Neuronal stem cell (in vitro differentiated cells): ENCODE measurements at regions not wholly inside any gene's neighbourhood (a gene's known extent, or its start where the extent isn't known, plus 50 kb on each side); places are given as distances from the start of the nearest gene placed in this dataset.

ENCODE experiments used
- DNase-seq: peaks from one replicate; pipeline ENCODE4 v3.0.0-alpha.2; 2013; ENCODE audit warnings: low spot score
- H2AFZ ChIP-seq: one replicate; pipeline ENCODE4 v1.6.1; 2013; ENCODE audit warnings: mild to moderate bottlenecking, low read length, inconsistent platforms
- H2AK5ac ChIP-seq: 2 replicates; pipeline ENCODE4 v1.6.1; 2013; ENCODE audit warnings: low read depth, mild to moderate bottlenecking, inconsistent platforms, low read length, moderate library complexity, mixed read lengths
- H2BK120ac ChIP-seq: 2 replicates; pipeline ENCODE4 v1.6.1; 2013; ENCODE audit warnings: low read depth, mild to moderate bottlenecking, inconsistent platforms, low read length, moderate library complexity, mixed read lengths
- H2BK12ac ChIP-seq: one replicate; pipeline ENCODE4 v1.6.1; 2013; ENCODE audit warnings: low read length, inconsistent platforms
- H2BK15ac ChIP-seq: 2 replicates; pipeline ENCODE4 v1.6.1; 2013; ENCODE audit warnings: mild to moderate bottlenecking, low read length, inconsistent platforms, mixed read lengths
- H2BK5ac ChIP-seq: one replicate; pipeline ENCODE4 v1.6.1; 2013; ENCODE audit warnings: inconsistent platforms, mild to moderate bottlenecking, low read length, moderate library complexity
- H3K14ac ChIP-seq: one replicate; pipeline ENCODE4 v1.6.1; 2013; ENCODE audit warnings: low read length, inconsistent platforms
- H3K18ac ChIP-seq: 2 replicates; pipeline ENCODE4 v1.6.1; 2013; ENCODE audit warnings: low read length, inconsistent platforms
- H3K23ac ChIP-seq: 2 replicates; pipeline ENCODE4 v1.6.1; 2013; ENCODE audit warnings: low read depth, mild to moderate bottlenecking, mixed read lengths, low read length, inconsistent platforms; ENCODE audit not compliant: poor library complexity
- H3K27ac ChIP-seq: replicated peaks from 3 replicates; pipeline ENCODE4 v1.5.1; 2013; ENCODE audit warnings: low read length, inconsistent platforms
- H3K27me3 ChIP-seq, 3 experiments: 2 replicates each; pipeline ENCODE4 v1.6.1; 2013; ENCODE audit warnings: low read length in 3 of 3, mild to moderate bottlenecking in 2 of 3, inconsistent platforms in 1 of 3, low read depth in 1 of 3, mixed read lengths in 1 of 3, moderate library complexity in 1 of 3; ENCODE audit not compliant: control insufficient read depth in 3 of 3, insufficient read depth in 3 of 3
- H3K36me3 ChIP-seq, 2 donors: replicated peaks in 1 of 2; 2 replicates each; pipeline ENCODE4 v1.6.1; 2013; ENCODE audit warnings: low read length in 2 of 2; ENCODE audit not compliant: control insufficient read depth in 2 of 2, insufficient read depth in 2 of 2
- H3K4ac ChIP-seq: 2 replicates; pipeline ENCODE4 v1.6.1; 2013; ENCODE audit warnings: inconsistent platforms, mild to moderate bottlenecking, low read length, moderate library complexity
- H3K4me1 ChIP-seq, 2 donors: 1 replicate in 1 of 2; 2 replicates in 1 of 2; pipeline ENCODE4 v1.6.1; 2013; ENCODE audit warnings: low read length in 2 of 2, low read depth in 1 of 2; ENCODE audit not compliant: control insufficient read depth in 2 of 2, insufficient read depth in 1 of 2
- H3K4me2 ChIP-seq: one replicate; pipeline ENCODE4 v1.6.1; 2013; ENCODE audit warnings: mild to moderate bottlenecking, low read length, inconsistent platforms; ENCODE audit not compliant: insufficient read depth, poor library complexity, severe bottlenecking
- H3K4me3 ChIP-seq, 2 donors: 2 replicates each; pipeline ENCODE4 v1.5.1; 2013; ENCODE audit warnings: low read length in 2 of 2, mild to moderate bottlenecking in 2 of 2, inconsistent platforms in 1 of 2, moderate library complexity in 1 of 2
- H3K79me1 ChIP-seq: one replicate; pipeline ENCODE4 v1.6.1; 2013; ENCODE audit warnings: low read depth, mild to moderate bottlenecking, inconsistent platforms, low read length, moderate library complexity
- H3K9ac ChIP-seq: one replicate; pipeline ENCODE4 v1.6.1; 2013; ENCODE audit warnings: mild to moderate bottlenecking, low read depth, low read length, inconsistent platforms; ENCODE audit not compliant: poor library complexity
- H3K9me3 ChIP-seq, 2 donors: replicated peaks in 1 of 2; 2 replicates each; pipeline versions ENCODE3 to v1.6.1; 2013; ENCODE audit warnings: low read length in 2 of 2, mild to moderate bottlenecking in 2 of 2, inconsistent platforms in 1 of 2, low read depth in 1 of 2, mixed read lengths in 1 of 2, moderate library complexity in 1 of 2; ENCODE audit not compliant: control insufficient read depth in 2 of 2, insufficient read depth in 1 of 2
- H4K8ac ChIP-seq: one replicate; pipeline ENCODE4 v1.6.1; 2013; ENCODE audit warnings: low read depth, mild to moderate bottlenecking, inconsistent platforms, low read length, moderate library complexity
- H4K91ac ChIP-seq: one replicate; pipeline ENCODE4 v1.6.1; 2013; ENCODE audit warnings: low read length, low read depth, mild to moderate bottlenecking, inconsistent platforms; ENCODE audit not compliant: poor library complexity
- WGBS, 2 donors: extraction: QIAGEN DNeasy Blood & Tissue Kit; methylation state at CpG; one replicate each; pipeline ENCODE4 v1.1.7; 2013; ENCODE audit warnings: missing lambda C conversion rate in 2 of 2, mixed read lengths in 1 of 2; ENCODE audit not compliant: insufficient read length in 2 of 2, insufficient replicate concordance in 1 of 2; ENCODE audit errors: extremely low coverage in 2 of 2; 5-methylcytosine and 5-hydroxymethylcytosine counted together

- no peaks in the 10 kb centered on the region for H3K79me1 ChIP-seq
- H3K9ac ChIP-seq: no peak overlapping the region
- no peak overlapping the region for H2BK5ac ChIP-seq
- H3K4me3 ChIP-seq: no peak overlapping the region
- H3K36me3 ChIP-seq: no peaks in the 10 kb centered on the region
- no peak overlapping the region for H3K23ac ChIP-seq
- H3K27me3 ChIP-seq: no peaks in the 10 kb centered on the region
- no peak overlapping the region for H3K18ac ChIP-seq
- H4K8ac ChIP-seq: no peak overlapping the region
- no peak overlapping the region for H3K27ac ChIP-seq
- H3K14ac ChIP-seq: no peak overlapping the region
- no peak overlapping the region for H2AFZ ChIP-seq
- H2BK120ac ChIP-seq: no peak overlapping the region
- no peak overlapping the region for H4K91ac ChIP-seq
- no peak overlapping the region for H2BK15ac ChIP-seq
- no peak overlapping the region for H3K4ac ChIP-seq
- H2AK5ac ChIP-seq: no peak overlapping the region
- no peak for DNase-seq
- no peak overlapping the region for H2BK12ac ChIP-seq
- H3K4me1 ChIP-seq: peaks cover 0 to 1% of the 10 kb centered on the region in 2 donors
- H3K9me3 ChIP-seq: no peaks in the 10 kb centered on the region
- no peak overlapping the region for H3K4me2 ChIP-seq
These were observed 1130.2 kb upstream of the MAP3K7 start for GRCh38 chr6:91717094-91717493.

GRCh38 chr6:91716361-91716760, 1129.5 kb upstream of the MAP3K7 start:
- no peak overlapping the region for H3K18ac ChIP-seq
- no CpG with 5 or more reads among the region's 3 CpGs for WGBS, 2 donors

GRCh38 chr6:91715171-91715805, 1128.4 kb upstream of the MAP3K7 start:
- Histone ChIP-seq H3K27me3 (no peaks in the 10 kb centered on the region), H4K91ac (no peak overlapping the region), H3K9me3 (no peaks in the 10 kb centered on the region), H2AK5ac (no peak overlapping the region), H3K36me3 (no peaks in the 10 kb centered on the region), H3K4me1 (no peaks in the 10 kb centered on the region), H2BK120ac (no peak overlapping the region), H2BK12ac (no peak overlapping the region), H2BK15ac (no peak overlapping the region), H3K79me1 (no peaks in the 10 kb centered on the region), H3K18ac (no peak overlapping the region), H3K4me3 (no peak overlapping the region), H3K4ac (no peak overlapping the region), H3K14ac (no peak overlapping the region), H4K8ac (no peak overlapping the region), H3K4me2 (no peak overlapping the region), H3K27ac (no peak overlapping the region), H3K23ac (no peak overlapping the region), H2AFZ (no peak overlapping the region), H3K9ac (no peak overlapping the region), H2BK5ac (no peak overlapping the region)
- no CpG with 5 or more reads among the region's 11 CpGs for WGBS, 2 donors
- DNase-seq: no peak

More at GRCh38 chr6:91716361-91716760, 1129.5 kb upstream of the MAP3K7 start:
- Histone ChIP-seq H3K4me1 (peaks cover 0 to 1% of the 10 kb centered on the region in 2 donors), H2AK5ac (no peak overlapping the region), H2BK5ac (no peak overlapping the region), H3K23ac (no peak overlapping the region), H3K14ac (no peak overlapping the region), H4K91ac (no peak overlapping the region), H2AFZ (no peak overlapping the region), H3K79me1 (no peaks in the 10 kb centered on the region), H3K36me3 (no peaks in the 10 kb centered on the region), H3K4me2 (no peak overlapping the region), H3K27me3 (no peaks in the 10 kb centered on the region), H3K9me3 (no peaks in the 10 kb centered on the region), H2BK12ac (no peak overlapping the region), H3K4me3 (no peak overlapping the region), H2BK120ac (no peak overlapping the region), H4K8ac (no peak overlapping the region), H3K9ac (no peak overlapping the region), H3K4ac (no peak overlapping the region), H2BK15ac (no peak overlapping the region), H3K27ac (no peak overlapping the region)
- DNase-seq: no peak

- Histone ChIP-seq H3K14ac (no peak overlapping the region), H3K4me1 (no peaks in the 10 kb centered on the region), H2BK5ac (no peak overlapping the region), H3K36me3 (no peaks in the 10 kb centered on the region), H3K9me3 (no peaks in the 10 kb centered on the region), H3K18ac (no peak overlapping the region), H3K27ac (no peak overlapping the region), H2BK120ac (no peak overlapping the region), H4K8ac (no peak overlapping the region), H3K4ac (no peak overlapping the region), H3K9ac (no peak overlapping the region), H4K91ac (no peak overlapping the region), H3K27me3 (no peaks in the 10 kb centered on the region), H2AFZ (no peak overlapping the region), H3K79me1 (no peaks in the 10 kb centered on the region), H2BK12ac (no peak overlapping the region), H3K4me3 (no peak overlapping the region), H3K23ac (no peak overlapping the region), H2AK5ac (no peak overlapping the region), H2BK15ac (no peak overlapping the region), H3K4me2 (no peak overlapping the region)
- no peak for DNase-seq
These were observed 1127.0 kb upstream of the MAP3K7 start for GRCh38 chr6:91713911-91714310.
